Spleen (tissue), 11 donors: ENCODE measurements at regions not wholly inside any gene's neighbourhood (a gene's known extent, or its start where the extent isn't known, plus 50 kb on each side); places are given as distances from the start of the nearest gene placed in this dataset.
A peak's percentile ranks its signal among the peaks of the same experiment; 100 is the strongest.

ENCODE experiments used
- DNase-seq: peaks from one replicate; pipeline ENCODE4 v3.0.0-alpha.2; 2020
- H3K27ac ChIP-seq, 8 donors: fragments of 200-600 bp; sonication (generic) in 7 of 8; 1 replicate in 4 of 8; 2 replicates in 4 of 8; pipeline versions ENCODE4 v1.5.0 to v1.8.0; 2016 to 2021; ENCODE audit warnings: inconsistent platforms in 4 of 8, mild to moderate bottlenecking in 4 of 8, moderate library complexity in 1 of 8
- H3K27me3 ChIP-seq, 7 donors: fragments of 200-600 bp; sonication (generic) in 6 of 7; replicated peaks in 1 of 7; 1 replicate in 4 of 7; 2 replicates in 3 of 7; pipeline versions ENCODE4 v1.5.0 to v1.8.0; 2016 to 2021; ENCODE audit warnings: inconsistent platforms in 3 of 7, mild to moderate bottlenecking in 1 of 7
- H3K36me3 ChIP-seq, 6 donors: fragments of 200-600 bp; sonication (generic) in 5 of 6; 1 replicate in 4 of 6; 2 replicates in 2 of 6; pipeline versions ENCODE4 v1.5.0 to v1.8.0; 2016 to 2021; ENCODE audit warnings: inconsistent platforms in 2 of 6
- H3K4me1 ChIP-seq, 6 donors: fragments of 200-600 bp; sonication (generic) in 5 of 6; 1 replicate in 3 of 6; 2 replicates in 3 of 6; pipeline versions ENCODE4 v1.5.0 to v1.8.0; 2016 to 2021; ENCODE audit warnings: inconsistent platforms in 3 of 6
- H3K4me3 ChIP-seq, 8 donors: fragments of 200-600 bp; sonication (generic) in 7 of 8; 1 replicate in 4 of 8; 2 replicates in 4 of 8; pipeline versions ENCODE4 v1.5.0 to v1.8.0; 2016 to 2021; ENCODE audit warnings: inconsistent platforms in 4 of 8, mild to moderate bottlenecking in 4 of 8, moderate library complexity in 2 of 8
- H3K9me3 ChIP-seq, 8 donors: fragments of 200-600 bp; sonication (generic) in 7 of 8; 1 replicate in 4 of 8; 2 replicates in 4 of 8; pipeline versions ENCODE4 v1.5.0 to v1.8.0; 2016 to 2021; ENCODE audit warnings: inconsistent platforms in 4 of 8
- POLR2A ChIP-seq, 3 donors: fragments of 450-650 bp; IDR thresholded peaks; one replicate each; pipeline ENCODE4 v1.5.1; 2017; ENCODE audit warnings: antibody characterized with exemption in 3 of 3, mild to moderate bottlenecking in 1 of 3
- POLR2AphosphoS5 ChIP-seq, 3 donors: sonication (generic); formaldehyde crosslinking; IDR thresholded peaks; one replicate each; pipeline ENCODE4 v1.5.1; 2017; ENCODE audit warnings: antibody characterized with exemption in 3 of 3
- WGBS, 5 donors: extraction: QIAGEN DNeasy Blood & Tissue Kit in 3 of 5; methylation state at CpG; one replicate each; pipeline versions ENCODE4 v1.1.5 to v1.1.7; 2013 to 2018; 5-methylcytosine and 5-hydroxymethylcytosine counted together
- intact Hi-C: fragments of 100-400 bp; cut with DNase I; formaldehyde crosslinking; loops from one replicate; pipeline ENCODE4 v1.15.0; 2023; ENCODE audit warnings: low total_unique reads
- TF ChIP-seq, protein P1 (sequence below), 11 experiments: fragments of 200-600 bp in 7 of 11; fragments of 450-650 bp in 4 of 11; sonication (generic) in 4 of 11; IDR thresholded peaks in 8 of 11; conservative IDR thresholded peaks in 3 of 11; 1 replicate in 7 of 11; 2 replicates in 4 of 11; pipeline versions ENCODE4 v1.4.0 to v1.8.0; 2016 to 2021; ENCODE audit warnings: antibody characterized with exemption in 11 of 11, inconsistent platforms in 4 of 11, mild to moderate bottlenecking in 1 of 11
- donor health status: healthy with polysubstance abuse.
- donor health status: DM: no; HTN: no; CAD: no; lungs with moderate emphysema.
- donor health status: DM: no; HTN: no; CAD: no.
- donor health status: Bipolar disorder and iron deficiency.
- donor health status: healthy.
- donor health status: DM: no; HTN: no; CAD: no.
- donor health status: DM: yes; HTN: yes; CAD: no.

DNA sequence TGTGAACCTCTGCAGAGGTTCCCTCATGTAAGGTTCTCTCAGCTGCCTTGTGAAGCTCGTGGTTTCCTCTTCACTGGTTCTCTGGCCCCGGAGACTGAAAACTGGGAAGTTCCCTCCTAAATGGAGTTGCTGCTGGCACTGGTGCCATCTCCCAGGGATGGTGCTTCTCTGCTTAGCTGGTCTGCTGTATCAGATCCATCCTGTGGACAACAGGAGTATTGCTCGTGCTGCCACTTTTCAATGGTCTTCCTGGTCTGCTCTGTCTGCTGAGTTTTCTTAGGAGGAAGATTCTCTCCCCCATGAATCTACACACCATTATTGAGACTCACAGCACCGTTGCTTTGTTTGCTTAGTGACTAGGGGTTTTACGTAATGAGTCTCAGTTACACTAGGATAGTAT lies 247.8 kb downstream of the OTUD1 start:
- no peak overlapping the region for H3K27ac ChIP-seq
- H3K9me3 ChIP-seq: no peaks in the 10 kb centered on the region
- H3K36me3 ChIP-seq: no peaks in the 10 kb centered on the region
- 45 to 58% (median 57%) methylated on average over 5 of the region's 5 CpGs for WGBS, 5 donors
- intact Hi-C loops: no loop called here
- no peak for DNase-seq
- TF ChIP-seq POLR2AphosphoS5 (IDR thresholded peaks at IDR 0.05) (no peak), POLR2A (IDR thresholded peaks at IDR 0.05) (no peak)
- TF ChIP-seq, protein P1, sequence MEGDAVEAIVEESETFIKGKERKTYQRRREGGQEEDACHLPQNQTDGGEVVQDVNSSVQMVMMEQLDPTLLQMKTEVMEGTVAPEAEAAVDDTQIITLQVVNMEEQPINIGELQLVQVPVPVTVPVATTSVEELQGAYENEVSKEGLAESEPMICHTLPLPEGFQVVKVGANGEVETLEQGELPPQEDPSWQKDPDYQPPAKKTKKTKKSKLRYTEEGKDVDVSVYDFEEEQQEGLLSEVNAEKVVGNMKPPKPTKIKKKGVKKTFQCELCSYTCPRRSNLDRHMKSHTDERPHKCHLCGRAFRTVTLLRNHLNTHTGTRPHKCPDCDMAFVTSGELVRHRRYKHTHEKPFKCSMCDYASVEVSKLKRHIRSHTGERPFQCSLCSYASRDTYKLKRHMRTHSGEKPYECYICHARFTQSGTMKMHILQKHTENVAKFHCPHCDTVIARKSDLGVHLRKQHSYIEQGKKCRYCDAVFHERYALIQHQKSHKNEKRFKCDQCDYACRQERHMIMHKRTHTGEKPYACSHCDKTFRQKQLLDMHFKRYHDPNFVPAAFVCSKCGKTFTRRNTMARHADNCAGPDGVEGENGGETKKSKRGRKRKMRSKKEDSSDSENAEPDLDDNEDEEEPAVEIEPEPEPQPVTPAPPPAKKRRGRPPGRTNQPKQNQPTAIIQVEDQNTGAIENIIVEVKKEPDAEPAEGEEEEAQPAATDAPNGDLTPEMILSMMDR (IDR thresholded peaks at IDR 0.05 in 8 of 11, conservative IDR thresholded peaks at IDR 0.05 in 3 of 11): no peak
- H3K27me3 ChIP-seq: peaks cover 0 to 5% (median 0%) of the 10 kb centered on the region in 7 donors
- H3K4me1 ChIP-seq: no peaks in the 10 kb centered on the region
- H3K4me3 ChIP-seq: no peak overlapping the region

DNA sequence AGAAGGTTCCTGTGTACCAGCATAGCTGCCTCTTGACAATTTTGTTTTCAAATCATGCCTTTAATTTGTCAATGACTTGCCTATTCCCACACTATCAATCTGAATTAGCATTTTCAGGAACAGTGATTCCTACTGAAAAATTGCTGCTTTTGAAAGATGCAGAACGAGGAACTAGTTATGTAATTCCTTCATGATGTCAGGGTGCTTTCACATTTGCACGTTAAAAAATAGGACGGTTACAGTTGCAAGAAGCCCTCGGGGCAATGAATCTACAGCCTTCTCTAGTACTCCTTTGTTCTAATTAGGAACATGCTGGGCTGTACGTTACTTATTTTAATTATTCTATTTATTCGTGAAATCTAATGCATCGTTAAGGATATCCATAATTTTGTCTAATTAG lies 253.9 kb downstream of the OTUD1 start:
- no peak for DNase-seq
- intact Hi-C loops: no loop called here
- H3K36me3 ChIP-seq: no peaks in the 10 kb centered on the region
- 18 to 27% (median 24%) methylated on average over 7 of the region's 7 CpGs for WGBS, 5 donors
- H3K4me1 ChIP-seq: peaks cover 0 to 35% (median 18%) of the 10 kb centered on the region in 6 donors
- H3K27me3 ChIP-seq: peaks cover 0 to 57% (median 35%) of the 10 kb centered on the region in 7 donors
- TF ChIP-seq POLR2AphosphoS5 (IDR thresholded peaks at IDR 0.05) (no peak), POLR2A (IDR thresholded peaks at IDR 0.05) (no peak)
- TF ChIP-seq, protein P1 (IDR thresholded peaks at IDR 0.05 in 8 of 11, conservative IDR thresholded peaks at IDR 0.05 in 3 of 11): no peak
- no peaks in the 10 kb centered on the region for H3K9me3 ChIP-seq
- no peak overlapping the region for H3K4me3 ChIP-seq
- H3K27ac ChIP-seq: no peak overlapping the region

DNA sequence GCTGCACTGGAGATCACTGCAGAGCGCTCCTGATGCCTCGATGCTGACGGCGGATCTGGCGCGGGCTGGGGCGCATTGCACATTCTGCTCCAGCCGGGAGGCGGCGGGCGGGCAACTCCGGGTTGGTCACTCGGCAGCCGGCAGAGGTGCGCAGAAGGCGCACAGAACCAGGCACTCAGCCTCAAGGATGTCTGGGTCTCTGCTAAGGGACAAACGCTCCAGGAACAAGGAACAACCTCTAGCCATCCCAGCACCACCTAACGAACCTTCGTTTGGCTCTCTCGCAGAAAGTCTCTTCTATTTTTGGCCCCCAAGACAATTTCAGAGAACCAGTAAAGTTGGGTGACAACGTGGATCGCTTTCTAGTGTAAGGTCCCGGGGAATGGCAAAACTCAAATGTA lies 254.6 kb downstream of the OTUD1 start:
- DNase-seq: peak; percentile 77
- H3K4me3 ChIP-seq: peak overlapping the region in 7 of 8 donors; percentile 11 to 70 (median 54)
- no peak for TF ChIP-seq POLR2A (IDR thresholded peaks at IDR 0.05)
- TF ChIP-seq, protein P1 (IDR thresholded peaks at IDR 0.05 in 8 of 11, conservative IDR thresholded peaks at IDR 0.05 in 3 of 11): peak in 5 of 11 experiments; percentile 14 to 38 (median 34)
- TF ChIP-seq POLR2AphosphoS5 (IDR thresholded peaks at IDR 0.05): peak in 2 of 3 donors; percentile 27 to 52
- peaks cover 0 to 58% (median 35%) of the 10 kb centered on the region in 7 donors for H3K27me3 ChIP-seq
- H3K9me3 ChIP-seq: no peaks in the 10 kb centered on the region
- 2 to 4% (median 3%) methylated on average over 21 to 23 of the region's 23 CpGs for WGBS, 5 donors
- no peaks in the 10 kb centered on the region for H3K36me3 ChIP-seq
- H3K27ac ChIP-seq: no peak overlapping the region
- peaks cover 0 to 35% (median 18%) of the 10 kb centered on the region in 6 donors for H3K4me1 ChIP-seq
- intact Hi-C loops: no loop called here

DNA sequence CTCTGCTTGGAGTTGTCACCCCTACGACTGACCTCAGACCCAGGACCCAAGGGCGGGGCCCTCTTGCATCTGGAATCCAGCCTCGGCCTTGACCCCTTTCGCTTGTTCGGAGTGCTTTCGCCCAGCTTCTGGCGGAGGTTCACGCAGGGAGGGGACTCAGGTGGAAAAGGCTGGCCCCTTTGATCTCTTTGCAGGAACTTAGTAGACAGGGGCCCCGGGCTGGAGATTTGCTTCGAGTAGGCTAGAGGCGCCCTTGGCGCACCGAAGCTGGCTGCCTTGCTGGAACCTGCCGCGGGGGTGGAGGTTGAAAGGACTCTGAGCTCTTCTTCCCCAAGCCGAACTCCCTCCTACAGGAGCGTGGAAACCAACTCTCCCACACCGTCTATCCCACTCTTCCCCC lies 255.1 kb downstream of the OTUD1 start:
- no peaks in the 10 kb centered on the region for H3K36me3 ChIP-seq
- no peak for DNase-seq
- H3K27ac ChIP-seq: peak overlapping the region in 1 of 8 donors; percentile 60
- intact Hi-C loops: no loop called here
- no peak for TF ChIP-seq POLR2A (IDR thresholded peaks at IDR 0.05)
- no peak for TF ChIP-seq POLR2AphosphoS5 (IDR thresholded peaks at IDR 0.05)
- TF ChIP-seq, protein P1 (IDR thresholded peaks at IDR 0.05 in 8 of 11, conservative IDR thresholded peaks at IDR 0.05 in 3 of 11): no peak
- H3K4me1 ChIP-seq: peaks cover 0 to 35% (median 18%) of the 10 kb centered on the region in 6 donors
- WGBS, 5 donors: 3 to 5% (median 3%) methylated on average over 8 to 18 of the region's 18 CpGs
- H3K27me3 ChIP-seq: peaks cover 0 to 62% (median 35%) of the 10 kb centered on the region in 7 donors
- H3K9me3 ChIP-seq: no peaks in the 10 kb centered on the region
- H3K4me3 ChIP-seq: peak overlapping the region in 7 of 8 donors; percentile 11 to 70 (median 54)
